Kidney glomerular epithelial cell (primary cell): ENCODE measurements at regions not wholly inside any gene's neighbourhood (a gene's known extent, or its start where the extent isn't known, plus 50 kb on each side); places are given as distances from the start of the nearest gene placed in this dataset.

Experiments
- DNase-seq: peaks from one replicate; lab custom pipeline; 2025; lab: John Stamatoyannopoulos, UW

DNA sequence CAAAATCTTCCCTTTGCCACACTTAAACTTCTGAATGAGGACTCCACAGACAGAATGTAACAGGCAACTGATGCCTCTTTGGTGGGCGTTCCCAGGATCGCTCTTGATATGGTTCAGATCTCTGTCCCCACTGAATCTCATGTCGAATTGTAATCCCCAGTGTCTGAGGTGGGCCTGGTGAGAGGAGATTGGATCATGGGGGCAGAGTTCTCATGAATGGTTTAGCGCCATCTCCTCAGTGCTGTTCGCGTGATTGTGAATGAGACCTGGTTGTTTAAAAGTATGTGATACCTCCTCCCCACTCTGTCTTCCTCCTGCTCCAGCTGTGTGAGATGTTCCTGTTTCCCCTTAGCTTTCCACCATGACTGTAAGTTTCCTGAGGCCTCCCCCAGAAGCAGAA is 111.1 kb upstream of the SLC66A3 start:
- DNase-seq = no peak

DNA sequence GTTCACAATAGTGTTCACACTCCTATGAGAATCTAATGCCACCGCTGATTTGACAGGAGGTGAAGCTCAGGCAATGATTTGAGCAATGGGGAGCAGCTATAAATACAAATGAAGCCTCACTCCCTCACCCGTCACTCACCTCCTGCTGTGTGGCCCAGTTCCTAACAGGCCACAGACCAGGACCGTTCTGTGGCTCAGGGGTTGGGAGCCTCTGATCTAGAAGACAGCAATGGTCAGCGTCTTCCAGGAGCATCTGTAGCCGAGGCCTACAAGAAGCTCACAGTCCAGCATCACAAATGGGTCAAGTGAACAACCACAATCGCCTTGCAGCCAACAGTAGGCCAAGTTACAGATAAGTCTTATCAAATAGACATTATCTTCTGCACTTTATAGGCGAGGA is 110.0 kb upstream of the SLC66A3 start:
- no peak for DNase-seq

DNA sequence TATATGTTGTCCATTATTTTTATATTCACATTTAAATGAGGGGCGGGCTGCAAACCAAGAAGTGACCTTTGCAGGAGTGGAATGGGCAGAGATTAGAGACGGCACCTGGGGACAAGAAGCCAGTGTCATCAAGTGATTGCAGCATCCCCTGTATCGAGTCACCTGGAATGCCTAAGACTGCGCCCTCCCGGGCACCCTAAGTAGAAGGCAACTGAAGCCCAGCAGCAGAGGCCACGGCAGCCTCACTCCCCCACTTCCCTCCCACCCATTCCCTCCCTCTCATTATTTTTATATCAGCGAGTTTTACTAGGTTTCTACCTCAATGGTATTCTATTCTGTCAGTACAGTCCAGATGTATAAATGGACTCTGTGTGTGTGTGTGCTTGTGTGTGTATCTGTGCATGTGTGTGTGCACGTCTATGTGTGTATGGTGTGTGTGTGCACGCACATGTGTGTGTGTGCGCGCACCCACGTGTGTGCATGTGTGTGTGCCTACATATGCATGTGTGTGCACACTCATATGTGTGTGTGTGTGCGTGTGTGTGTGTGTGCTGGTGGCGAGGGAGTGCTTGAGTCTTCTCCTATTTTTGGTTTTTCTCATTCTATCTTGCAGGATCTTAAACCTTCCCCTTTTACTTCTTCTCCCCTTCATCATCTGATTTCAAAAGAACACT is 106.8 kb upstream of the SLC66A3 start:
- DNase-seq = no peak

- DNase-seq = no peak
These were observed 104.7 kb upstream of the SLC66A3 start for GRCh38 chr2:11050565-11050964.

DNA sequence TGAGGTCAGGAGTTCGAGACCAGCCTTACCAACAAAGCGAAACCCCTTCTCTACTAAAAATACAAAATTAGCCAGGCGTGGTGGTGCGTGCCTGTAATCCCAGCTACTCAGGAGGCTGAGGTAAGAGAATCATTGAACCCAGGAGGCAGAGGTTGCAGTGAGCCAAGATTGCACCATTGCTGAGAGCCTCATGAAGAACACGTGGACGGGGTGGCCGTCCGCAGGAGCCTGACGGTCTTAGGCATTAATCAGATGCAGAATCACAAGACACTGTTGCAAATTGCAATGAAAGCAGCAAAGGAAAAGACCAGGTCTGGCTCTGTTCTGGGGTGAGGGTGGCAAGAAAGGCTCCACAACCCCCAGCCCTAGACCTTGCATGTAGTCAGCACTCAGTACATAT is 104.0 kb upstream of the SLC66A3 start:
- no peak for DNase-seq

- DNase-seq = no peak
These were observed 101.7 kb upstream of the SLC66A3 start for GRCh38 chr2:11053546-11053945.

DNA sequence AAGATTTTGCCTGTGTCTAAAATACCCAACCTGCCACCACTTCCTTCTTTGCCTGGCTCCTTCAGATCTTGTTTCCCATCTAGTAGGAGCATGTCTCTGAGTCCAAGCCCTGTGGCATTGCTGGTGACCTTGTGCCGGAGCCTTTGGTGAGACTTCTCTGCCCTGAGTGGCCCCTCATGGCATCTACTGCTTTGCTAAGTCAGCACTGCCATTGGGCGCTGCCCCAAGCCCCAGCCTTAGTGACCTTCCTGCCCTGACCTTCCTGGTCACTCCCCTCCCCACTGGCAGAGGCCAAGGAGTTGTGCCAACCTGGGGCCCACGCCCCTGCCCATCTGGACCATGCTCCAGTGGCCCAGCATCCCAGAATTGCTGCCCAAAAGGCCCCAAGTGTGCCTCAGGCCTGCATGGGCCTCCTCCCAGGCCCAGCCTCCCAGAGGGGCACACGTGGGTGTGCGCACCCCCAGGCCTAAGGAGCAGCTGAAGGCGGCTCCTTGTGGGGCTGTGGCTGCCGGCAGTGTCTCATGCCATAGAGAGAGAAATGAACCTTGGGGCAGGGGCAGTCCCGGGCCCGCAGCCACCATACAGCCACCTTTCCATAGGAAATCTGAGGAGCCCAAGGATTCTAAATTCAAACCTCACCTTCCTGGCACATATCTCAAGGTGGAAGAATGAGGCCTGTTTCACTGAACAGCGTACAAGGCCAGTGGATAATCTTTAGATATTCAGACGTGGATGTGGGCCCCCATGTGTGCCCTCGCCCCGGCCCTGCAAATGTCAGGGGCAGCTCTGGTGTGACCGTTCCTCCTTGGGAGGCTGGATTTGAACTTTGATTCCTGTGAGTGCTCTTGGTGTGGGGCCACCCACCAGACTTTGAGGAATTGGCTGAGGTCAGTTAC is 100.2 kb upstream of the SLC66A3 start:
- no peak for DNase-seq

DNA sequence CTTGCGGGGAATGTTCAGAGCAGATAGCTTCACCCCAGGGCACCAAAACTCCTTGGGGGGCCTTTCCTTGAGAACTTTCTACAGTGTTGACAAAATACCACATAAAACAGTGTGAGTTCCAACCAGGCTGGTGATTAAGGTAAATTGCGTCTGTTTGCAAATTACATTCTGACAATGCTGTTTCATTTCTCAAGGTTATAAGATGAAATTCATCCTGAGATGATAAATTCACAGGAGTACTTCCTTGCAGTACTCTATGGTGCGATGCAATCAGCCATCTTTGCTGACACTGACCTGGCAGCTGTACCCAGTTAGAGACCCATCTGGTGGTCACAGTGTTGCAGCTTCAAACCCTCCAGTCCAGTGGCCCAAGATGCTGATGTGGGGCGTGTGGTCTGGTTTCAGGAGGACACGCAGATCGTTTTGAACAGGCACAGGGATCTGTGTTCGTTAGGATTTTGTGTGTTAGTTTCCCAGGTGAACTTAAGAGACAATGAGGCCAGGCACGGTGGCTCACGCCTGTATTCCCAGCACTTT is 99.5 kb upstream of the SLC66A3 start:
- no peak for DNase-seq

DNA sequence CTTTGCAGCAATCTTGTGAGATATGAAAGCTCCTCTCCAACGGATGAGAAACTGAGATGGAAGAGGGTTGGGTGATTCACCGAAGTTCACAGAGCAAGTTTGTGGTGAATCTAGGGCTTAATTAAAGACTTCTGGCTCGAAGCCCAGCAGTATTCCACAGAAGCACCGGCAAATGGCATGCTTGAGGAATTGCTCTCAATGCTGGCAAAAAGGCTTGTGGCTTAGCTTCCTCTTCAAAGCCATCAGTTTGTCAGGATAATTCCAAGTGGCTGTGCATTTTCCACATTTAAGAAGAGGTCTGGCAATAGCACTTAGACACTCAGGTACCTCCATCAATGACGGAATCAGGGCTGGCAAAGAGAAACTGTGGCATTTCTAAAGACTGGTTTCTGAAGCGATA is 98.7 kb upstream of the SLC66A3 start:
- peak; percentile 85 for DNase-seq

- no peak for DNase-seq
These were observed 98.2 kb upstream of the SLC66A3 start for GRCh38 chr2:11057031-11057430.

- DNase-seq = no peak
These were observed 97.1 kb upstream of the SLC66A3 start for GRCh38 chr2:11058129-11058528.

- DNase-seq = no peak
These were observed 94.7 kb upstream of the SLC66A3 start for GRCh38 chr2:11060376-11061169.

GRCh38 chr2:11065833-11066485 is 89.3 kb upstream of the SLC66A3 start:
- DNase-seq = no peak

DNA sequence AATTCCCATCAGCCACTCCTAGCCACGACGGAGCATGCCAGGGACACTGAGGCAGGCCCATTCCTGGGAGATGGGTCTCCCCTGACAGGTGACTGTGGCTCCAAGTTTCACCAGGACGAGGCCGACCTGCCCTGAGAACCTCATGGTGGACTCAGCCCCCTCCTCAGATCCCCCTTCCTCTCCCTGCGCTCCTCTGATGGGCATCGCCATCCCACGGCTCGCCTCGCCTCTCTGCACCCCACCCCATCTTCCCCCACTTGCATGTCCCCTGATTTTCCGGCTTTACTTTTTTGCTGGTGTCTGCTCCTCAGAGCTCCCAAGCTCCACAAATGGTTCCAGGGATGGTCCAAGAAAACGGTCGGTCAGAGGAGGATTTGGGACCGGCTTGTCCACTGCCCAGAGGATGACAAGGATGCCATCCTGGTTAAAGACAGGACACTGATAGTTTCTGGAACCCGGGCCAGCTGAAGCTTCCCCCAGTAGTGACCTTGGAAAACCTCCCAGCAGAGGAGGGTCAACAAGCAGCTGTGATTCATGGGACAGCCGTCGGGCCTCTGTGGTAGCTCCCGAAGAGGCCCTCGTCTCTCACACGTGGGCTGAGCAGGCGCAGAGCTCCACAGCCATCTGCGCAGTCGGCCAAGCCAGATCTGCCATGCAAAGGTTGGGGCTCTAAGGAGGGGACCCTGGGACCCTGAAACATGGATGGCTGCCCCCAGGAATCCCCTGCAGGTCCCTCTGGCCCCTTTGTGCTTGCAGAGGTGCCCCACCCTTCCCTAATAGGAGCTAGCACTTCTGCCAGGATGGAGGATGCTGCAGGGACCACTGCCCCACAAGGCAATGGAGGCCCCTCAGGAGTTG is 87.8 kb upstream of the SLC66A3 start:
- DNase-seq = no peak

- DNase-seq = no peak
These were observed 87.1 kb upstream of the SLC66A3 start for GRCh38 chr2:11068079-11068741.

- no peak for DNase-seq
These were observed 86.3 kb upstream of the SLC66A3 start for GRCh38 chr2:11068856-11069526.

DNA sequence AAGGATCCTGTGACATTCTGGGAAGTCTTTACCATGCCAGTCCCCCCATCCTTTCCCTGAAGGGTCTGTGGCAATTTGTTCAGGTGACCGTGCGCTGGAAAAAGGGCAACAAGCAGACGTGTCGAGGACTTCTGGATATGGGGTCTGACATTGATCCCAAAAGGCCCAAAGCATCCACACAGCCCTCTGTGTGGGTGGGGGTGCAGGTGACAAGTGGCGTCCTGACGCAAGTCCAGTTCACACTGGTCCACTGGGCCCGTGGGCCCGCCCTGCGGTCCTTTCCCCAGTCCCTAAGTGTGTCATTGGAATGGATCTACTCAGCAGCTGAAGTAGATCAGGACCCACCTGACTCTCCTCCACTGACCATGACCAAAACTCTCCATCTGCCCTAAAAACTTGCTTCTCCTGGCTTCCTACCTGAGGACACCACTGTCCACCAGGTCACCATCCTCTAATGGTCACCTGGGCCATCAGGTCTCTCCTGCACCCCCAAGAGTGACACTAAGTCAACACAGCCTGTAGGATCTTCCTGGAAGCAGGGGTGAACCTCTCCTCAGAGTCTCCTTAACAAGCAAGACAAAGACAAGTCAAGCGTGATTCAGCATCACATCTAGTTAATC is 85.6 kb upstream of the SLC66A3 start:
- DNase-seq = no peak

DNA sequence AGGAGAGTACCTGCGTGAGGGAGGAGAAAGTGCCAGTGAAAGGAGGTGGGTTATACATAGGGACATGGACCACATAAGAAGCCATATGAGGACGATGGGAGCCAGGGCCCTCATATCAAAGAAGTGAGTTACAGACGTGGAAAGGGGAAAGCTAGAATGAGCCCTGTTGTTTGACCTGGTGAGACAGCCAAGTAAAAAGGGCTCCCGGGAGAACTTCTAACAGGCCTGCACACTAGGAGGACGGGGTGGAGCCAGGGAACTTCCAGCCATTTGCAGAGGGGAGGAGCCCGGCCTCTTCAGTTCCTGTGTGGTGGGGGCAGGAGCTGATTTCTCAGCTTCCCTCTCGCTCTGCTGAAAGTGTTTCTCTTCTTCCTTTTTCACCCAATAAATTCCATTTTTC is 84.1 kb upstream of the SLC66A3 start:
- DNase-seq = no peak

DNA sequence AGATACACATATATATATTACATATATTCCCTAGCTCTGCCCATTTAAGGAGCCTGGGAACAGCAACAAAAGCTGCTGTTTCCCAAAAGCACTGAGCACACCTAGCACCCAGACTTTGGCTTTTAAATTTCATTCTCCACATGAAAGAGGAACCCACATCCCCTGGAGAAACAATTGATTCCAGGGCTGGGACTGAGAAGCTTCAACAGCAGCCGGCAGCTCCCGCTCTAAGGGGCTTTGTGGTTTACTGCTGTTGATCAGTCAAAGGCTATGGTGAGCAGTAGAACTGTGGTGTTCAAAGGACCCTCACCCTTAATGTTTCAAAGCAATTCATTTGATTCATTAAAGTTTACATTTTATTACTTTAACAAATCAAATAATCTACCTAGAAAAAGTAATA is 83.3 kb upstream of the SLC66A3 start:
- DNase-seq = no peak
